ENCODE measurements at regions not wholly inside any gene's neighbourhood (a gene's known extent, or its start where the extent isn't known, plus 50 kb on each side); places are given as distances from the start of the nearest gene placed in this dataset.

DNA sequence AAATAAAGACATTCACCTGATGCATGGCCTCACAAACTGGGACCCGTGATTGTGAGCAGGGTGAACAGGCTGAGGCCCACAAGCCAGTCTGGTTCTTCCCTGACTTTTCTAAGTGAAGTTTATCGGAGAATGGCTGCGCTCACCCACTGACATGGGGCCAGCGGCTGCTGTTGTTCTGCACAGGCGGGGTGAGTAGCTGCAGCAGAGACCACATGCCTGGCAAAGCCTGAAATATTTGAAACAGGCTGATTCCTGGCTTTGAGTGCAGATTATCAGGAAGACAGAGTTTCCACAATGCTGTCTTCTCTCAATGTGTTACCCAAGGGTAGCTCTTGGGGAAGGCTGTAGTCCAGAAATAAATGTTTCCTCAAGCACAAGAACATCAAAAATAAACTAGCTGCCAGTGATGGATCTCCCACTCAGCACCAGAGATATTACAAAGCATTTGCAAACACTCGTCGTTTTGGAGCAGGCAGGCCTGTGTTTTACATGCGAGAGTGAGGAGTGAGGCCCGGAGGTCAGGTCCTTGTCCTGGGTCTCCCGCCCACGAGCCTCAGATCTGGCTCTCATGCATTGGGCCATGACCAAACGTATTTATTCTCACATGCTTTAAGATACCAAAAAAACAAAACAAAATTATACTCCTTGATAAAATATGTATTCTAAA is 647.1 kb downstream of the GALR1 start:
- Histone ChIP-seq H3K27me3 (peaks cover 21% of the 10 kb centered on the region), H3K36me3 (no peaks in the 10 kb centered on the region), H3K4me3 (no peak overlapping the region), H3K4me1 (peaks cover 2 to 7% (median 5%) of the 10 kb centered on the region in 4 donors), H3K9me3 (no peaks in the 10 kb centered on the region), H3K27ac (no peak overlapping the region)
- in situ Hi-C loops (cut with MboI; ENCODE audit: low pct_ligation_motif_present in 1 of 4, low pct_unique_long_range_greater_than_20kb in 1 of 4, low sequenced_read_pairs in 3 of 4) (no loop called here), intact Hi-C loops (cut with DNase I; ENCODE audit: low total_unique reads) (no loop called here)
- no peak for DNase-seq
- TF ChIP-seq, protein P1, sequence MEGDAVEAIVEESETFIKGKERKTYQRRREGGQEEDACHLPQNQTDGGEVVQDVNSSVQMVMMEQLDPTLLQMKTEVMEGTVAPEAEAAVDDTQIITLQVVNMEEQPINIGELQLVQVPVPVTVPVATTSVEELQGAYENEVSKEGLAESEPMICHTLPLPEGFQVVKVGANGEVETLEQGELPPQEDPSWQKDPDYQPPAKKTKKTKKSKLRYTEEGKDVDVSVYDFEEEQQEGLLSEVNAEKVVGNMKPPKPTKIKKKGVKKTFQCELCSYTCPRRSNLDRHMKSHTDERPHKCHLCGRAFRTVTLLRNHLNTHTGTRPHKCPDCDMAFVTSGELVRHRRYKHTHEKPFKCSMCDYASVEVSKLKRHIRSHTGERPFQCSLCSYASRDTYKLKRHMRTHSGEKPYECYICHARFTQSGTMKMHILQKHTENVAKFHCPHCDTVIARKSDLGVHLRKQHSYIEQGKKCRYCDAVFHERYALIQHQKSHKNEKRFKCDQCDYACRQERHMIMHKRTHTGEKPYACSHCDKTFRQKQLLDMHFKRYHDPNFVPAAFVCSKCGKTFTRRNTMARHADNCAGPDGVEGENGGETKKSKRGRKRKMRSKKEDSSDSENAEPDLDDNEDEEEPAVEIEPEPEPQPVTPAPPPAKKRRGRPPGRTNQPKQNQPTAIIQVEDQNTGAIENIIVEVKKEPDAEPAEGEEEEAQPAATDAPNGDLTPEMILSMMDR (IDR thresholded peaks at IDR 0.05): no peak
- 43 to 73% methylated on average over 1 to 12 of the region's 12 CpGs for WGBS, 2 donors (ENCODE audit: low coverage in 1 of 2)

DNA sequence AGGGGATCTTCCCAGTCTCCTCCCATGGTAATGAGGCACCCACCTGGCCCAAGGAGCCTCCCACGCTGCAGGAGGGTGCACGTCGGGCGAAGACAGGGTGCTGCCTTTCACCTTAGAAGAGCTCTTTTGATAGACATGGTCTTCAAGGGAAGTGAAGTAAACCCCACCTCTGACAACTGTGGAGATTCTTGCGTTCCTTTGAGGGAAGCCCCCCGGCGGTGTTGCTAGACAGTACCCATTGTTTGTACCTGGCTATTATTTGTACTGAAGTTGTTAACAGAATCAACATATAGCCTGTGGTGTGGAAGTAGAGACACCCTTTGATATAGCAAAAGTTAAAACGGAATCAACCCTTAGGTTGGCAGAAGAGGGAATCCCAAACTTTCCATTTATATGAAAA is 648.0 kb downstream of the GALR1 start:
- no peak for TF ChIP-seq POLR2A (IDR thresholded peaks at IDR 0.05)
- TF ChIP-seq, protein P1 (IDR thresholded peaks at IDR 0.05): no peak
- no peak for TF ChIP-seq POLR2AphosphoS5 (IDR thresholded peaks at IDR 0.05)
- TF ChIP-seq EP300 (IDR thresholded peaks at IDR 0.05; ENCODE audit: low read depth): no peak
- no peak overlapping the region for H3K27ac ChIP-seq
- peaks cover 2 to 7% (median 5%) of the 10 kb centered on the region in 4 donors for H3K4me1 ChIP-seq
- H3K27me3 ChIP-seq: peaks cover 21% of the 10 kb centered on the region
- WGBS, 2 donors (ENCODE audit: low coverage in 1 of 2): 40 to 69% methylated on average over 2 to 8 of the region's 8 CpGs
- DNase-seq: no peak
- no peaks in the 10 kb centered on the region for H3K36me3 ChIP-seq
- in situ Hi-C loops (cut with MboI; ENCODE audit: low pct_ligation_motif_present in 1 of 4, low pct_unique_long_range_greater_than_20kb in 1 of 4, low sequenced_read_pairs in 3 of 4): no loop called here
- no peaks in the 10 kb centered on the region for H3K9me3 ChIP-seq
- no peak overlapping the region for H3K4me3 ChIP-seq
- intact Hi-C loops (cut with DNase I; ENCODE audit: low total_unique reads): no loop called here

DNA sequence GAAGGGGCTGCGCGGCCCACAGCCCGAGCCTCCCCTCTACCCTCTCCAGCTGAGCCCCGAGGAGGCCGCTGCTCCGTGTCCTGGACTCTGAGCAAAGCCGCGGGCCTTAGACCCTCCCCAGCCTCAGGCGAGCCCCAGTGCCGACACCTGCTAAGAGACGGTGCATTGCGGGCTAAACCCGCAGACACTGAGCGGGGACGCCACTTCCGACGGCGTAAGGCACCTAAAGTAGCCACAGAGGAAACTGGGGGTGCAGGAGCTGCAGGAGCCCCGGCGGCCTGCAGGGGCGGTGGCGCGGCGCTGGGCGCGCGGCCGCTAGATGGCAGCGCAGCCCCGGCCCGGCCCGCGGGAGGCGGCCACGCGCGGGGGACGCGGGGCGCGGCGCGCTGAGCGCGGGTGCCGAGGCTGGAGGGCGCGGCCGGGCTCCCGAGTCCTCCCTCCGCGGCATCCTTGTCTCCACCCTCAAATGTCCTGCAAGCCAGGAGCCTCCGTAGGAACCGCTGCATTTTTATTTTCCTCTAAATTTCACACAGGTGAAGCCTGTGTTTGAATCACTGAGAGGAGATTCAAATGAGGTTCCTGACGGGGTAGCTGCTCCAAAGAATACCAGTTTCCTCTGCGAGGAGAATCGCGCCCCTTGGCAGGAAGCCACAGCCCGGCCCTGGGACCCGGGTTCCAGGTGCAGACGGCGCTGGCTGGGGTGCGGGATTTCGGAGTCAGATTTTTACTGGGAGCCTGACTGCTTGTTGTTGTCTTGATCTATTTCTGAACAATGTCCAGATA is 650.5 kb downstream of the GALR1 start:
- no peak for TF ChIP-seq POLR2A (IDR thresholded peaks at IDR 0.05)
- TF ChIP-seq, protein P1 (IDR thresholded peaks at IDR 0.05): peak; percentile 40 to 67 (median 60)
- WGBS, 2 donors (ENCODE audit: low coverage in 1 of 2): 8 to 80% methylated on average over 1 to 35 of the region's 64 CpGs
- DNase-seq: peak; percentile 14
- in situ Hi-C loops (cut with MboI; ENCODE audit: low pct_ligation_motif_present in 1 of 4, low pct_unique_long_range_greater_than_20kb in 1 of 4, low sequenced_read_pairs in 3 of 4): no loop called here
- Histone ChIP-seq H3K9me3 (no peaks in the 10 kb centered on the region), H3K4me3 (peak overlapping the region in 2 of 4 donors; percentile 14 to 30), H3K27ac (no peak overlapping the region), H3K27me3 (peaks cover 14% of the 10 kb centered on the region), H3K36me3 (no peaks in the 10 kb centered on the region), H3K4me1 (peaks cover 2 to 7% (median 5%) of the 10 kb centered on the region in 4 donors)
- intact Hi-C loops (cut with DNase I; ENCODE audit: low total_unique reads): no loop called here

DNA sequence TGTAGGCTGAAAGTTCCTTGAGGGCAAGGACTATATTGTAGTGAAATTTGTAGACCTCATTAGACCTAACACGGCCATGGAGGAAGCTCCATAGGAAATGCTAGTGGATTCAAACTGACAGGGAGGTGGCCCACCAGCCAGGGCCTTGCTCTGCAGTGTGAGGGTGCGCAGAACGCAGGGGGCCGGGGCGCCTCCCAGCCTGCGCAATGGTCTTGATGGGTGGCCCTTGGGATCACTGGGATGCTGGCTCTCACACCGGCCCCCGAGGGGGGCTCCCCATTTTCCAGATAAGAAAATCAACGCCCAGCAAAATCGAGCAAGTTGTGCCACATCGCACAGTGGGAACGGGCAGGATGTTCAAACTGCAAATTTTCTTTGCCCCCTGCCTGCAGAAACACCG is 655.4 kb downstream of the GALR1 start:
- TF ChIP-seq POLR2A (IDR thresholded peaks at IDR 0.05) (no peak), EP300 (IDR thresholded peaks at IDR 0.05; ENCODE audit: low read depth) (no peak), POLR2AphosphoS5 (IDR thresholded peaks at IDR 0.05) (no peak)
- TF ChIP-seq, protein P1 (IDR thresholded peaks at IDR 0.05): no peak
- DNase-seq: no peak
- peaks cover 0 to 3% (median 2%) of the 10 kb centered on the region in 4 donors for H3K4me1 ChIP-seq
- no peak overlapping the region for H3K4me3 ChIP-seq
- H3K36me3 ChIP-seq: no peaks in the 10 kb centered on the region
- WGBS, 2 donors (ENCODE audit: low coverage in 1 of 2): 87% methylated on average over 13 of the region's 13 CpGs; no CpG with 5 or more reads in 1 of the 2 donors
- in situ Hi-C loops (cut with MboI; ENCODE audit: low pct_ligation_motif_present in 1 of 4, low pct_unique_long_range_greater_than_20kb in 1 of 4, low sequenced_read_pairs in 3 of 4): no loop called here
- H3K27ac ChIP-seq: no peak overlapping the region
- no peaks in the 10 kb centered on the region for H3K9me3 ChIP-seq
- H3K27me3 ChIP-seq: no peaks in the 10 kb centered on the region
- intact Hi-C loops (cut with DNase I; ENCODE audit: low total_unique reads): no loop called here
